ENCODE measurements at regions not wholly inside any gene's neighbourhood (a gene's known extent, or its start where the extent isn't known, plus 50 kb on each side); places are given as distances from the start of the nearest gene placed in this dataset.

DNA sequence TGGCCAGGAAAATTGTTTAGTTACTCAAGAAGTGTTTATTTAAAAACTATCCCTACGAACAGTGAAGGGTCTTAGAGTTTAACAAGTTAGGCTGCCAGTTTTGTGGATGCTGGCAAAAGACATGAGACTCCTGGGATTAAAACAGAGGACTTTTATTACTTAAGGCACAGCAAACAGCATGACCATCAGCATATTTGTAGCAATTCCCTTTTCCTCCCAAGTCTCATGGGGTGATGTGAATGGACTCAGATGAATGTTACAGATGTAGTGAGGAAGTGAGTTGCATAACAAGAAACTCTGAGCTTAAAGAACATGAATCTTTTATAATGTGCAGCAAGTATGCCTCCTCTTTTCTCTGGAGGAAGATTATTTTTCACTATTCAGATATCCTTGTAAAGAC is 695.8 kb downstream of the RPS29 start:
- TF ChIP-seq, protein P1, sequence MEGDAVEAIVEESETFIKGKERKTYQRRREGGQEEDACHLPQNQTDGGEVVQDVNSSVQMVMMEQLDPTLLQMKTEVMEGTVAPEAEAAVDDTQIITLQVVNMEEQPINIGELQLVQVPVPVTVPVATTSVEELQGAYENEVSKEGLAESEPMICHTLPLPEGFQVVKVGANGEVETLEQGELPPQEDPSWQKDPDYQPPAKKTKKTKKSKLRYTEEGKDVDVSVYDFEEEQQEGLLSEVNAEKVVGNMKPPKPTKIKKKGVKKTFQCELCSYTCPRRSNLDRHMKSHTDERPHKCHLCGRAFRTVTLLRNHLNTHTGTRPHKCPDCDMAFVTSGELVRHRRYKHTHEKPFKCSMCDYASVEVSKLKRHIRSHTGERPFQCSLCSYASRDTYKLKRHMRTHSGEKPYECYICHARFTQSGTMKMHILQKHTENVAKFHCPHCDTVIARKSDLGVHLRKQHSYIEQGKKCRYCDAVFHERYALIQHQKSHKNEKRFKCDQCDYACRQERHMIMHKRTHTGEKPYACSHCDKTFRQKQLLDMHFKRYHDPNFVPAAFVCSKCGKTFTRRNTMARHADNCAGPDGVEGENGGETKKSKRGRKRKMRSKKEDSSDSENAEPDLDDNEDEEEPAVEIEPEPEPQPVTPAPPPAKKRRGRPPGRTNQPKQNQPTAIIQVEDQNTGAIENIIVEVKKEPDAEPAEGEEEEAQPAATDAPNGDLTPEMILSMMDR (IDR thresholded peaks at IDR 0.05): no peak
- TF ChIP-seq POLR2A (IDR thresholded peaks at IDR 0.05): no peak

Measured in uterus (tissue), 2 donors.